RPMI8226 (cell line): ENCODE measurements at regions not wholly inside any gene's neighbourhood (a gene's known extent, or its start where the extent isn't known, plus 50 kb on each side); places are given as distances from the start of the nearest gene placed in this dataset.

Experiments used
- DNase-seq: peaks from one replicate; pipeline ENCODE4 v3.0.0-alpha.2; 2015

DNA sequence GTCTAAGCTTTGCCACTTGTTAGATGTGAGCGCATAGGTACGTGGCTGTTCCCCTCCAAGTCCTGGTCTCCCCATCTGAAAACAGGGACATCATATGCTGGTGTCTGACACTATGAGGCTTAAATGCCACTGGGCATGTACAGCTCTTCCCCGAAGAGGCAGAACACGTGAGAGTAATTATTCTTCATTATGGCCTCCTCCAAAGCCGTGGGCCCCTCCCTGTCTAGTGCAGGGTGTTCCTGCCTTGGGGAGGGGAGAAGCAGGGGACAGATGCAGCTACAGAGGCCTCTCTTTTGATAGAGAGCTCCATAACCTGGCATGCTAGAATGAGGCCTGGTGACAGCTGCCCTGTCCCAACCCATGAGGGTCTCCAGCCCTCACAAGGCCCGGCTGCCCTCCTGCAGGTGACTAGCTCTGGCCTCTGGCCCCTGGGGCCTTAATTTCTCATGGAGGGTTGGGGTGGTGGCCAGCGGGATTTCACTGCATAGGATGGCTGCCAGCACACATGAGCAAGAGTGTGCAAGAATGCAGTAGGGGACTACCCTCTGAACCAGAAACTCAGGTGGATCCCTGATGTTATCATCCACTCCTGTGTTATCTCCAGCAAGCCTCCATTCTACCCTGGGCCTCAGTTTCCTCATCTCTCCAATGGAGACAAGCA lies 334.6 kb downstream of the MN1 start:
- no peak for DNase-seq

- no peak for DNase-seq
These were observed 333.8 kb downstream of the MN1 start for GRCh38 chr22:27467711-27468110.

- no peak for DNase-seq
These were observed 332.8 kb downstream of the MN1 start for GRCh38 chr22:27468712-27469111.

DNA sequence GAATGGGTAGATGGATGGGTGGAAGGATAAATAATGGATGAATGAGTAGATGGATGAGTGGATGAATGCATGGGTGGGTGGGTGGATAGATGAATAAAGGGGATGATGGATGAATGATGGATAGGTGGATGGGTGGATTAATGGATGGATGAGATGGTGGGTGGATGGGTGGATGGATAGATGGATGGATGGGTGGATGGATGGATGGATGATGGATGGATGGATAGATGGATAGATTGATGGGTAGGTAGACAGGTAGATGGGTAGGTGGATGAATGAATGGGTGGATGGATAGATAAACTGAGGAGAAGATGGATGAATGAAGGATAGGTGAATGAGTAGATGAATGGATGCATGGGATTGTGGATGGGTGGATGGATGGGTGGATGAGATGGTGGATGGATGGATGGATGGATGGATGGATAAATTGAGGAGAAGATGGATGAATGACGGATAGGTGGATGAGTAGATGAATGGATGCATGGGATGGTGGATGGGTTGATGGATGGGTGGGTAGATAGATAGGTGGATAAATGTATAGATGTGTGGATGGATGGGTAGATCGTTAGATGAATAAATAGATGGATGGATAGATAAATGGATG lies 331.3 kb downstream of the MN1 start:
- no peak for DNase-seq

- DNase-seq: no peak
These were observed 328.6 kb downstream of the MN1 start for GRCh38 chr22:27472975-27473374.

DNA sequence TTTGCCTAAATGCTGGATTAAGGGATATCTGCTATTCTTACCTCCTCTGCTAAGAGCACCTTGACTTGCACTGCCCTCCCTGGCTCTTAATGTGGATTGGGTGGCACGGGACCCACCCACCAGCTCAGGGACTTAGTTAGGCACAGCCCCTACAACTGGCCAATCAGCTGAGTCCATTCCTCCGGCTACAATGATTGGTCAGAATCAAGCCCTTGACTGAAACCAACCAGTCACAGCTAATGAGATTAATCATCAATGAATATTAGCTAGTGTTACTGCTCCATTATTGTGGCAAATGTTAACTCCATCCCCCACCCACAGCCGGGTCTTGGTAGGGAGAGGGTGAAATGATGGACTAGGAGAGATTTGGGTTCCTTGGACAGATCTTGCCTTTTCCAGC lies 328.0 kb downstream of the MN1 start:
- no peak for DNase-seq

DNA sequence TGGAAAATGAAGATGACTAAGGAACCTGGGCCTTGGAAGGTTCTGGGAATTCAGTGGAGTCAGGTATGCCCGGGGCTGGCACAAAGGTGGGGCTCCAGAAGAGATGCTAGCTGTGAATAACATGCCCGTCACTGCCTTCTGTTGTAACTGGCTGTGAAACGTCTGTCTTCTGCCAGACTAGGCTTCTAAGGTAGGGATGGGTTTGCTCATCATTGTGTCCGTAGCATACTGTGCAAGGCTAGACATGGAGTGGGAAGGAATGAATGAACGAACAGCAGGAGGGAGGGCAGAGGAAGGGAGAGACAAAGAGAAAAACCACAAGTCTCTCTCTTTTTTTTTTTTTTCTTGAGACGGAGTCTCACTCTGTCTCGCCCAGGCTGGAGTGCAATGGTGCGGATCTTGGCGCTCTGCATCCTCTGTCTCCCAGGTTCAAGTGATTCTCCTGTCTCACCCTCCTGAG lies 327.4 kb downstream of the MN1 start:
- DNase-seq: no peak

GRCh38 chr22:27474711-27475547 lies 326.6 kb downstream of the MN1 start:
- no peak for DNase-seq

DNA sequence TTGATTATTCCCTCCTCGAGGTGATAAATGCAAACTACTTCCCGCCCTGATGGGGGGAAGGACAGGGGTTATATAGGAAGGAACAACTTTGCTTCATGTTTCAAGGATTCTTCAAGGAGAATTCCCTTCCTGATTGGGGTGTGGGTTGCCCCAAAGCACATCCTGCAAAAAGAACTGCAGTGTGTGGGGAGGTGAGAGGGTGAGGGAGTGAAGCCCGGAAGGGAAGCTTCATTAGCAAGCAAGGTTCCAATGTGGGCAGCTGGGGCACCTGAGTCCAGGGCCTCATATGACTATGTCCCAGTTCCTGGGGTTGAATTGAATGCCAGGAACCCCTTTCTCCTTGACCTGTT lies 326.0 kb downstream of the MN1 start:
- DNase-seq: no peak

- no peak for DNase-seq
These were observed 325.2 kb downstream of the MN1 start for GRCh38 chr22:27476318-27476717.

GRCh38 chr22:27476729-27477128 lies 324.8 kb downstream of the MN1 start:
- DNase-seq: no peak

GRCh38 chr22:27477171-27477570 lies 324.4 kb downstream of the MN1 start:
- no peak for DNase-seq

DNA sequence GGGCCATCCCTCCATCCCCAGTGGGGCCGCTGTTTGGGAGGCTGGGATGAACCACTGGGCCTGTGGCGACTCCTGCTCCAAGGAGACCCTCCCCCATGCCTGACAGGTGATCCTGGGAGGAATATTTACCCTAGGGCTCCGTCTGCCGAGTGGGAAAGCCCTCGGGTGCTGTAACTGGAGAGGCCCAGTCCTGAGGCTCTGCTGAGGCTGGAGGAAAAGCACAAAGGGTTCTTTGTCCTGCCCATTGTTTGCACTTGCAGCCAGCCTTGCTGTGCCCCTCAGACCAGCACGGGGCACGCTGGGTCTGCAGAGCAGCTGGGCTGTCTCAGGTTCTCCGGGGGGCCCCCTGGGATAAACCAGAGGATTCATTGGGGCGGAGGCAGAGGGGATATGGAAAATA lies 321.1 kb downstream of the MN1 start:
- no peak for DNase-seq

GRCh38 chr22:27482402-27482801 lies 319.2 kb downstream of the MN1 start:
- DNase-seq: no peak

- DNase-seq: no peak
These were observed 318.3 kb downstream of the MN1 start for GRCh38 chr22:27483095-27483785.

GRCh38 chr22:27485842-27486241 lies 315.7 kb downstream of the MN1 start:
- no peak for DNase-seq

- DNase-seq: no peak
These were observed 313.7 kb downstream of the MN1 start for GRCh38 chr22:27487600-27488452.

GRCh38 chr22:27488456-27489177 lies 312.9 kb downstream of the MN1 start:
- no peak for DNase-seq

DNA sequence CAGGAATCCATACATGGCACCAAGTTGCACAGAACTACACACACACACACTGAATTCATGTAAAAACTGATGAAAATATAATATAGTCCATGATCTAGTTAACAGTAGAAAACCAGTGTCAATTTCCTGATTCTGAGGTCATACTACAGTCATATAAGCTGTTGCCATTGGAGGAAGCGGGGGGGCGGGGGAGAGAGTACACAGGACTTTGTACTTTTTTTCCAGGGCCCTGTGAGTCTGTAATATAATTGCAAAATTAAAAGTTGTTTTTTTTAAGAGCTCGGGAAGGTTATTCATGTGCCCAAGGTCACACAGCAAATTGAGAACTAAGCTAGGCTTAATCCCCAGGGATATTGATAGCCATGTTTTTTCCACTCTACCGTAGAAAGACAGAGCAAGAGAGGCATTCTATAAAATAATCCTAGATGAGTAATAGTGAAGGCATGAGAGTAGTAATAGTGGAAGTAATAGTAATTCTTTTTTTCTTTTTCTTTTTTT lies 312.3 kb downstream of the MN1 start:
- no peak for DNase-seq

DNA sequence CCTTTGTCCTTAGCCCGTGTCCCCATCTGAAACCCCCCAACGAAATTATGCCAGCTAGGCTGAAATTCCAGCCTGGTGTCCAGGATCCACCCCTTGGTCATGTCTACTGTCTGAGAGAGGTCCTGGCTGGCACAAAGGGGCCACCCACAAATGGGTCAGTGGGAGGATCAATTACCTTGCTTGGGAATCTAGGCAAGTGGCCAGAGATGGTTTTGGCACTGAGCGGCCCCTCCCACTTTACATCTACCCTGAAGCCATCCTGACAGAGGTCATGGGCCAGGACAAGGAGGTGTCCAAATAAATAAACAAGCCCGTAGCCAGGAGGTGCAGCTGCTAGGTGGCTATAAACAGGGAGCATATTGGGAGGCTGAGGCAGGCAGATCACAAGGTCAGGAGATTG lies 311.5 kb downstream of the MN1 start:
- no peak for DNase-seq

DNA sequence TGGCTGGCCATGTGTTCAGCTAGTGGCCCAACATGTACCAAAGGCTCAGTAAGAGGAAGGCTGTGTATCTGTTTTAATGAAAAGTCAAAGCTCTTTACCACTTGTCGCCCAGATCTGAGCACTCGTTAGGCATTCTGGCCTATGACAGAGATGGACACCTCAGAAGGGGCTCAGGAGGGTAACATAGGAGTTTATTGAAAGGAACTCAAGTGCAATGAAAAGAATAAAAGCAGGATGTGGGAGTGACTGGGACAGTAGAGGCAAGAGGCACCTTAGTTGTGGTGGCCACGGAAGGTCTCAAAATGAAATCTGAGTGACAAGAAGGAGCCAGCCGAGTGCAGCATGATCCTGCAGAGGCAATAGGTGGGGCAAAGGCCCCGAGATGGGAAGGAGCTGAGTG lies 309.7 kb downstream of the MN1 start:
- no peak for DNase-seq
